HCEC 1CT (cell line): ENCODE measurements at regions not wholly inside any gene's neighbourhood (a gene's known extent, or its start where the extent isn't known, plus 50 kb on each side); places are given as distances from the start of the nearest gene placed in this dataset.
"Not testable (repeated sequence)": the region's sequence is repeated elsewhere in the genome, so short reads cannot be mapped to it uniquely, and the experiment has no call there.

Experiments used
- DNase-seq: peaks from one replicate; pipeline ENCODE4 v3.0.0-alpha.2; 2017

DNA sequence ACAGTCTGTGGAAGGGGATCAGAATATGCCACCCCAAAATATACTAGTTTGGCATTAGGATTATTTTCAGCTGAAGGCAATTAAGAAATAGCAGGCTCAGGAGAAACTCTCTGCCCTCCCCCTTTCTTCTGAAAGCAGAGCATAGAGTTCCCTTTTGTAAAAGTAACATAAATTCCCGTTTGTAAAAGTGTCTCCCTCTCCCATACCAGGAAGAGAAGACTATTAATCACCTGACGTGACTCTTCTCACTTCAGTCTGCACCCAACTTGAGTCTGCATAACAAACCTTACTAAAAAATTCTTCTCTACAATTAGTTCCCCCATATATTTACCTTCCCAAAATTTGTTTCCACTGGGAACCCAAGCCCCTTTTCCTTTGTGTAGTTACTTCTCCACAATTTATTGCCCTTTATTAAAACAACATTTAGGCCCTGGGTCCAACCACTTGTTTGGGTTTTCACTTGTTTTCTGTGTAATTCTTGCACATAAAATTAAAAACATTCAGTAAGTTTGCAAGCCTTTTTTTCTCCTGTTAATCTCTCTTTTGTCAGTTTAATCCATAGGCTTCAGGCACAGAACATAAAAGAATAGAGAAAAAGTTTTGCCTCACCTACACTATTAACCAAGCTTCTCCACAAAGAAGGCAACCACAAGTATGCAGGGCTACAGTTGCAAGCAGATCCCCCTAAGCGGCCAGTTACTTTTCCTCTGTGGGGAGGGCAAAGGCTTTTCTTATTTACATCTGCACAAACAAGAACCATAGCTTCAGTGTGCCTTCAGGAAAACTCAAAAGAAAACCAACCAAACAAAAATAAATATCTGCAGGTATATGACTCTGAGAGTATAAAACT, 73.8 kb upstream of the EPCAM start:
- no peak for DNase-seq

DNA sequence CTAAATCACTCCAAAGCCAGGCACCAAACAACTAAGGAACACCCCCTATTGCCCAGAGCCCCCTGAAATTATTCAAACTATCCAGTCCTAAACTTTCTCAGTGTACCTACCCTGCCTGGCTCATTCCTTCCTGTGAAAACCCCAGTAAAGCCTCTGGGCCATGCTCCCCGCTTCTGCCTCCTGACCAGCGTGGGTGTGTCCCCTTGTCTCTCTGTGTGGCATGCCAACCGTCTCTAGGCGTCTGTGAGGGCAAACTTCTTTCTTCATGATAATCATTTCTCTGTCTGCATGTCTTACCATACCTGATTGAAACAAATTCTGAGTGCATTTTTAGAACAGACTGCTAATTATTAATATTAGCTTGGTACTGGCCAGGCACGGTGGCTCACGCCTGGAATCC, 75.1 kb upstream of the EPCAM start:
- no peak for DNase-seq

DNA sequence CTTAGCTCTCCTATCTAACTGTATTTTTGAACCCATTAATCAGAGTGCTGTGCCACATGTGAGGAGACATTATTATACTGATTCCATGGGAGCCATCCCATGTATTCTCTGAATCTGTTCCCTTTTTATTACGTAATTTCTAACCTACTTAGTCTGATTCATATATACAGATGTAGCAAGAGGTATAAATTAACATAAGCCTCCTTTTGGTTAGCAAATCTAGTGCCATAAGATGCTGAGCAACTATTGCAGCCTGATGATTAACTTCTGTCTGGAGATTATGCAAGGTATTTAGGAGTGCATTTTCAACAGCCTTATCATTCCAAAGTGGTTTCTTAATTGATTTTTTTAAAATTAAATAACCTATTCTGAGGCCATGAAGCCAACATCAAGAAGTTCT, 80.2 kb upstream of the EPCAM start:
- DNase-seq, result peak; percentile 96

DNA sequence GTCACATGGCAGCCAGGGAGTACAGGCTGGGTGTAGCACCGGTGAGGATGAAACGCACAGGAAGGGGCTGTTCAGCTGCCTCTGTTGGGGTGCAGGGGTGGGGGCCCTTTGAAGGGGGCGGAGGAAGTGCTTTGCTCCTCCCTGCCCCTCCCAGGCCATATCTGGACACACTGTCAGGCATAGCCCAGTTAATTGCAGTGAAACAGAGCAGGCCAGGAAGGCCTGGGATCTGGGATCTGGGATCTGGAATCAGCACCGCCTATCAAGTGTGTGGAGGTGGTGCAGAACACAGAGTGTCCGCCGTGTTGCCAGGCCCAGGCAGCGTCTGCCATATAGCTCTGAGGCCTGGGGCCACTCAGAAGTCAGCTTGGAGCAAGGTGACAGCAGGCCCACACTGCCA, 85.5 kb upstream of the EPCAM start:
- no peak for DNase-seq

DNA sequence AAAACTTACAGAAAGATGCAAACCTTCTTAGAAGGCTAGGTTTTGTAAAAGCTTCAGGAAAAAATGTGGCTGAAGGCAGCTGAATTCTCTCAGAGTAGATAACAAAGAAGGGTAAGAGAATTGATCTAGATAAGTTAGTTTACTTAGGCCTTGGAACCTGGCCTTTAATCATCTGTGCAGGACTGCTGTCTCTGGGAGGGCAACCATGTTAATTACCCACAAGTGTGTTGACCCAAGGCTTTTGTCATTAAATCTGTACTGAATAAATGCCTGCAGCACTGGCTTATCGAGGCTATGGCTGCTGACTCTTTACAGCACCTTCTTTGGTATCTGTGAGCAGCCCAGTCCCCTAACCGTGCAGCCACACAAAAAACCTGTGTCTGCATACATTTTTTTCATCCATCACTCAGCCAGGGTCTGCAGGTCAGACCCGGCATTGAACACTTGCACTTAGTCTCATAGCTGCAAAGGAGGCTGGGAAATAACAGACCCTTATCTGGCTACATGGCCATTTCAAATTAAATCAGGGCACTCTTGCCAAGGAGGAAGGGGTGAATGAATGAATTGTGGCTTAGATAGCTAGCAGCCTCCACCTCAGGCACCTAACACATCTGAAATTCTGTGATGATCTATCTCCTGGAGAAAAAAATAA, 86.4 kb upstream of the EPCAM start:
- DNase-seq, result no peak

DNA sequence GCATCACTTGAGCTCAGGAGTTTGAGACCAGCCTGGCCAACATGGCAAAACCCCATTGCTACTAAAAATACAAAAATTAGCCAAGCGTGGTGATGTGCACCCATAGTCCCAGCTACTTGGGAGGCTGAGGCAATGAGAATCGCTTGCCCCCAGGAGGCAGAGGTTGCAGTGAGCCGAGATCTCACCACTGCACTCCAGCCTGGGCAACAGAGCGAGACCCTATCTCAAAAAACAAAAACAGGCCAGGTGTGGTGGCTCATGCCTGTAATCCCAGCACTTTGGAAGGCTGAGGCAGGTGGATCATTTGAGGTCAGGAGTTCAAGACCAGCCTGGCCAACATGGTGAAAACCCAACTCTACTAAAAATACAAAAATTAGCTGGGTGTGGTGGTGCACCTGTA, 89.6 kb upstream of the EPCAM start:
- DNase-seq, result not testable (repeated sequence)

DNA sequence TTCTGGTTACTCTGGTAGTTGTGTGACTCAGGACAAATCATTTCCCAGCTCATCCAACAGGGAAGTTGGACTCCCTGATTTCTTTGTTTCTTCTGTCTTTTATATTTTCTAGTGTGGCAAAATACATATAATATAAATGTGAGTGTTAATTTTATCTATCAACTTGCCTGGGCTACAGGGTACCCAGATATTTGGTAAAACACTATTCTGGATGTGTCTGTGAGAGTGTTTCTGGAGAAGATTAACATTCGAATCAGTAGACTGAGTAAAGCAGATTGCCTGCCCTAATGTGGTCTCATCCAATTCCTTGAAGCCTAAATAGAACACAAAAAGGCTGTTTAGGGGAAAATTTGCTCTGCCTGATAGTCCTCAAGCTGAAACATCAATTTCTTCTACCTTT, 91.1 kb upstream of the EPCAM start:
- no peak for DNase-seq

DNA sequence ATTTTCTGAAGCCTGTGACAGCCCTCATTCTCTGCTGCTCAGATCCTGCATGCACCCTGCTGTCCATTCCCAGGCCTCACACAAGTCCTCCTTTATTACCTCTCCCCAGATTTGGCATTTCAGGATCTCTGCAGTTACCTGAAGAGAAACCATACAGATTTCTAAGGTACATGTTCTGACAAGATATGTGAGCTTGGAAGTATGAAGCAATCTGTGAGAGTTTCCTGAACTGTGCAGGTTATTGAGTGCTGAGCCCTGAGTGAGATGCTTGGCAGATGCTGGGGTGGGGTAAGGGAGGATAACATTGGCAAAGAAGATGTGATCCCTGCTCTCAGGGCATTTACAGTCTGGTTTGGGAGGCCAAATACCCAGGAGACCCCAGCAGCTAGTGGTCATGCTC, 91.9 kb upstream of the EPCAM start:
- DNase-seq, result no peak

DNA sequence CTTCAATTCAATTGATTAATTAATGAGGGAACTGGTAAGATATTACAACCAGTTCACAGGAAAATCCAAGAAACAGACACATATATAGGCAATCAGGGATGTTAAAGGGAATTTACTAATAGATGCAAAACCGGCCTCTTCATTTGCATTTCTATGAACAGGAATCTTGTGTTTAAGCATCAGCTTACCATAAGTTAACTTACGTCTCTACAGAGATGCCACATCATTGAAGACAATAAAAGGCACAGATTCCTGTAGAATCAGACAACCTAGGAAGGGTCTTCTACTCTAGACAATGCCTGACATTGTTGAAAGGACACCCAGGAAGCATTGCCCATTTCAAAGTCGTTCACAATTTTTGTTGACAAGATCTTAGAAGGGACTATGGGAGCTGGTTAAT, 93.0 kb upstream of the EPCAM start:
- no peak for DNase-seq

DNA sequence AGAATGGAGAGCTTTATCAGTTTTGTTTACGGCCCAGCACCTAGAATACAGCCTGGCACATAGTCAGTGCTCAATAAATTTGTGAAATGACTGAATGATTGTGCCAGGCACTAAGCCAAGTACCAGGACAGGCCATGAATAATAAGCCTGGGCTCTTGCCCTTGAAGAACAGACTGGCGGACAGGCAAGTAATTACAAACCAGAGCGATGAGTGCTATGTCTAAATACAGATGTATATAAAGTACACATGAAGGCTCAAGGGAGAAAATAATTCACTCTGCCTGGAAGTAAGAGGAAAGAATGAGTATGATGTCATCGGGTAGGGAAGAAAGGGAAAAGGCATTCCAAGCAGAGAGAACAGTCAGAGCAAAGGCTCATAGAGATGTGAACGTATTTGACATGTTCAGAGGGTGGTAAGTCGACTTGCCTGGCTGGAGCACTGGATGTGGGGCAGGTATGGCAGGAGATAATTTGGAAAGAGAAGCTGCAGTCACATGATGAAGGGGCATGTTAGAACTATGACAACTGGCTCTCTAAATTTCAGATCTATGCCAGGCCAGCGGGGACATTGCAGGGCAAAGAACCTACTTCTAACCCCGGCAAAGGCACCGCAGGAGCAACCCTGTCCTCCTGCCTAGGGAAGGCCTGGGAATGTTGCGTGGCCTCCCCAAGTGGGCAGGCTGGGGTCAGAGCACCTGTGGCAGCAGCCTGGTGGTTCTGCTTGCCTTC, 94.9 kb upstream of the EPCAM start:
- DNase-seq, result peak; percentile 78

DNA sequence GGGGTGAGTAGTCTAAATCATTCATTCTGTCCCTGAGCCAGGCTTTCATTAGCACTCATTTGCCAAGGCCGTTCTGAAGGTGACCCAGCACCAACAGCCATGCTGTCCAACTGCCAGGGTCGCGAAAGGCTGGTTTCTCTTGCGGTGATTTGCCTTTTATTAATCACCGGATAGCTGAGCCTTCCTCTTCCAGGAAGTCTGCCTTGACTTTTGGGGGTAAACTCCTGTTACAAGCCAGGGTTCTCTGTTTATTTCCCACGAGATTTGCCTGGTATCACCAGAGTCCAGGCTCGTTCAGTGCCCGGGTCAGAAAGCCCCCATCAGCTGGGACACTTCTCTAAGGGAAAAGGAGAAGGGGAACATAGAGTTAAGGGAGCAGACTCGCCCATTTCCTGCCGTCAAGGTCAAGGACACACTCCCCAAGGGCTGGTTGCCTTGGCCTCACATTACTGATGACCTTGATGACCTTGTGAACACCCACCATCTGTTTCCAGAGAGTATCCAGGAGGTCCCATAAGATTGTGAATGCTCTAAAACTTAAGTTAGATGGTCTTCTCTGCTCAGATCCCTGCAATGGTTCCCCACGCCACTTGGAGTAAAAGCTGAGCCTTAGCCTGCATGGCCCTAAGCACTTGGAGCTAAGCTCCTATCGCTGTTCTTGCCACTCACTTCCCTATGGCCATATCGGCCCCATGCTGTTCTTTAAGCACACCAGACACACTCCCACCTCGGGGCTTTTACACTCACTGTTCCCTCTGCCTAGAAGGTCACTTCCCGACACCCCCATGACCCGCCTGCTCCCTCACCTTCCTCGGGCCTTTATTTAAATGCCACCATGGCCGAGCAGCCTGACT, 96.0 kb upstream of the EPCAM start:
- no peak for DNase-seq

DNA sequence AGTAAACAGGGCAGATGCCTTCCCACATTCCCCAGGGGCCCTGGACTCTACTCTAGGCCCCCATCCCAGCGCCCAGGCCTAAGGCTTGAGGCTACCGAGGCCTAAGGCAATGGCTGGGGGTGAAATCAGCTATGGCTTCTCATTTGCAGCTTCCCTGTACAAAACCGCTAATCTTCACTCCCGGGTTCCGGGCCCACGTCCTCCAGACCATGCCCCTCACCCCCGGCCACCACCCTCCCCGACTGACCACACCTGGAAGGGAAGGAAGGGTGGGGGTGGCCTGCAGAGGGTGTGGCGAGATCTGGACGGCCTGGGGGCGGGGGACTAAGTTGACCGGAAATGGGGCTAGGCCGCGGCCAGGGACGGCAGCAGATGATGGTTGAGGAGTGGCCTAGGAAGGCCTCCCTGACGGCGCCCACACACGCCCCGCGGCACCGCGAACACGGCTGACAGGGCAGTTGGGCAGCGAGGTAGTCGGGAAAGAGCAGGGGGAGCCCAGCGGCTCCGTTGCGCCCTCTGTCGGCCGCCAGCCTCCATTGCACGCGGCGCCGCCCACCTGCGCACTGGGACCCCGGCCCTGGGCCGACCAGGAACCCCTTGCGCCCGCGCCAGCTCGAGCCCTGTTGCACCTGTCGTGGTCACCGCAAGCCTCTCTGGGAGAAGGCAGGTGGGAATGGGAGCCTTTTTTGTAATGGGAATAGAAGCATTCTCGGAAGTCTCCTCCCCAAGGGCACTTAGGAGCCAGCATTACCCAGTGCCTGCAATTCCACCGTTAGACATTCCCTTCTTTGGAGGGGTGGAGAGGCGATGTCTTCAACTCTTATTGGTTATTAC, 95.9 kb upstream of the CALM2 start:
- DNase-seq, result peak; percentile 53

DNA sequence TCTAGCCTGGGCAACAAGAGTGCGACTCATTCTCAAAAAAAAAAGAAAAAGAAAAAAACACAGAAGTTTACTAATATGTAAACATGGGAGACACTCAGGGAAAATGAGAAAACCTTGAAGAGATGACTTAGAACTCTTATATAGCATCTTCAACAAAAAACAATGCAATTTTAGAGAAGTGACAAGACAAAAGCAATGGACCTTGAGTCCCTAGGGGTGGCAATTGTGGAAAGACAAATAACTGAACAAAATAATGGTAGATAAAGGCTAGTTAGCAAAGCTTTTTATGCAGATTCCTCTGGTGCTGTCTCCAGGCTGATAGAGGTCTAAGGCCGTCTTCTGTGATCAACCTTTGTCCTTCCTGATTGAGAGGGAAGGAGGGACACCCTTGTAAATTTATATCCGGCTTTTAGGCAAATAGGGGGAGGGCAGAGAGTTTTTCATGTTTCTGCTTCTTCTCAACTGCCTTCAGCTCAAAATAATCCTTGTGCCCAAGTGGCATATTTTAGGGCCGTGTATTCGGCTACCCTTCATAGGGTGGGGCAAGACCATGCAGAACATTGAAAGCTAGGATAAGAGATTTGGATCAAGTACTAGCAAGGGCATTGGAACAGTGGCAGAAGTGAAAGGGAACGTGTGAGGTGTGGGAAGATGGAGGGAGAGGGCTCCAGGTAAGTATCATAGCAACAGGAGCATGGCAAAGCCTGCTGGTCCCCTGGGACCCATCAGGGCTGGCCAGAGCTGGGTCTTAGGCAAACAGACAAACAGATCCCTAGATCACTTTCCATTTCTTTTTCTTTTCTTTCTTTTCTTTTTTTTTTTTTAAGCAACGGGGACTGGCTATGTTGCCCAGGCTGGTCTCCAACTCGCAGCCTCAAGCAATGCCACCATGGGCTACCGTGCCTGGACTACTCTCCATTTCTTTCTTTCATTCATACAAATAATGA, 95.0 kb upstream of the CALM2 start:
- DNase-seq, result no peak

DNA sequence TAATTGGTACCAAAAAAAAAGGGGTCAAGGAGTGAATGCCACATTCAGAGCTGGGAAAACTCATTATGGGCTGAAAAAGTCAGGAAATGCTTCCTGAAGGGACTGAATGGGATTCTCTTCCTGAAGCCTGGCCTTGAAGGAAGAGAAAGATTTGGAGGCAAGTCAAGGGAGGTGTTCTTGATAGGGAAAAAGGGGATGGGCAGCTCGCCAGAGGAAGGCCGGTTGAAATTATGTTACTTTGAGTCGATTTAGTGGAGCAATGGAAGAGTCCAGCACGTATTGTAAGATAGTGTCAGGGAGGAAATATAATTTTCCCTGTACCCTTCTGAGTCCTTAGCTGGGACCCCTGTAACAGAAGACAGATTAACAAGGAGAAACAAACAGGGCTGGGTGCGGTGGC, 94.1 kb upstream of the CALM2 start:
- DNase-seq, result no peak

DNA sequence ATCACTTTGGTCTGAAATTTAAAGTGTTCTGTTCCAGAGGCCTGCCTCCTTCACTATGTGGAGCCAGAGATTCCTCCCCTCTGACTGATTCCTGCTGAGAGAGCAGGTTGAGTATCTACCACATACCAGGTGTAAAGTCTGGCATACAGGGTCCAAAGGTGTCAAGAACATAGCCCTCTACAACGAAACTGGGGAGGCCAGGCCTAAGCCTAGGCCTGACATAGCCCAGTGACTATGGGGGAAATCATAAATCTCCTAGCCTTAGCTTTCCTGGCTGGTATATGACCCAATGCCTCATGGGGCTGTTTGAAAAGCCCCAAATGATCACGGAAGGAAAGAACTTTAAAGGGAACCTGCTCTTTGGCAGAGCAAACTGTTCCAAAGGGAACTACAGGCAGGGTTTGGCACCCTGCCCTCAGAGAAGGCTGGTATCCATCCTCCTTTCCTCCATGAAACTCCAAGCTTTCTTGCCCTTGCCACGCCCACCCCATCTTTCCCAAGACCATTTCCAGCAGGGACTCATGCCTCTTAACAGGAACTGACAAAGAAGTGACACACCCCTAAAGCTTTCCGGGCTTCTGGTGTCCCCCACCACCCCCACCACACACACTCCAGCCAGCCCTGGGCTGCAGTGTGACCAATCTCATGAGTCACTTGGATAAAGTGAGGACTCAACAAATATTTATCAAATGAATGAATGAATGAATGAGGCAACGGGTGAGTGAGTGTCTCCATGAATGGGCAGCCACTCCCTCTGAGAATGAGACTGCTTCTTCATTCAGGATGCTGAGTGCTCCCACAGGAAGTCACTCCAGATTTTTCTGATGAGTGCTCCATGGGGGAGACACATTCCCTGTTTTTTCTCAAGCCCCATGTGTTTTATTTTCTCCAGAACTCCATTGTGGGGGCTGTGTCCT, 93.3 kb upstream of the CALM2 start:
- DNase-seq, result peak; percentile 99

DNA sequence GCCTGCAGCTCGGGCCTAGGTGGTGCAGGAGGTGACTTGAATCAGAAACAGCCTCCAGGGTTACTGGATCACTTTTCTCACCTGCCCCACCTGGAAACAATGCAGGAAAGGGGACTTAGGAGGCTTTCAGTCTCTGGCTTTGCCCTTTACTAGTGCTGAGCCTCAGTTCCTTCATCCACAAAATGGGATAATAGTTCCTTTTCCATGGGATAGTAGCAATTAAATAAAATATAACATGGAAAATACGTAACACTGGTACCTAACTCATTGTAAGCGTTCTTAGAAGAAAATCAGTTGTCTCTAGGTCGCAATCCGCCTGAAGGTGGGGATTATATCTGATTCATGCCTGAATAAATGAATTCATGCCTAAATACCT, 91.4 kb upstream of the CALM2 start:
- no peak for DNase-seq

DNA sequence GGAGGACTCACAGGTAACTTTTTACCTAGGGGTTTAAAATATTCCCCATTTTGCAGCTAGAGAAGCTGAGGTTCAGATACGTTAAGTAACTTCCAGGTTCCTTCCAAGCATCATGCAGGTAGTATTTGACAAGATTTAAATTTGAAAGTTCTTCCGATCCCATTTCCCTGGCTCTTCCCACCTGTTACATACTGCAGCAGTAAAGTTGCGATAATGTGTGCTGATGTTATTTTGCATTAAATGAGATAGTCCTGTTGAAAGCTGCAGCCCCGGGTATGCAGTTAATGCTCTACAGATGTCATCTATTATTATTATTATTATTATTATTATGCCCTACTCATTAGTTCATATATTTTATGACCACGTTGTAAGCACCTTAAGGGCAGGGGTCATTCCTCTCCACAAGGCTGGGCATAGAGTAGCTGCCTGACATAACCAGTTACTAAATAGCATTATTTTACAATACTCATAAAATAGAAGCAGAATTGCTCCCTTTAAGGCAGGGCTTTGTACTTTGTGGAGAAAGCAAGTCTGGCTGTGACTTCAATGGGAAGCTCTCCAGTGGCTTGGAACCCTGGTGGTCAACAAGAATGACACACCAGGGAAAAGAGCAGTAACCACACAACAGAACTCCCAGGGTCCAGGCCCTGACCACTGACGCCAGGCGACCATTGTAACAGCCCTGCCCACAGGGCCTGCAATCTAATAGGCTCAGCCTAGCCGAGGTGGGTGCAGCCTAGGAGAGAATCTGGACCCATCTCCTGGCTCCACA, 90.8 kb upstream of the CALM2 start:
- no peak for DNase-seq

DNA sequence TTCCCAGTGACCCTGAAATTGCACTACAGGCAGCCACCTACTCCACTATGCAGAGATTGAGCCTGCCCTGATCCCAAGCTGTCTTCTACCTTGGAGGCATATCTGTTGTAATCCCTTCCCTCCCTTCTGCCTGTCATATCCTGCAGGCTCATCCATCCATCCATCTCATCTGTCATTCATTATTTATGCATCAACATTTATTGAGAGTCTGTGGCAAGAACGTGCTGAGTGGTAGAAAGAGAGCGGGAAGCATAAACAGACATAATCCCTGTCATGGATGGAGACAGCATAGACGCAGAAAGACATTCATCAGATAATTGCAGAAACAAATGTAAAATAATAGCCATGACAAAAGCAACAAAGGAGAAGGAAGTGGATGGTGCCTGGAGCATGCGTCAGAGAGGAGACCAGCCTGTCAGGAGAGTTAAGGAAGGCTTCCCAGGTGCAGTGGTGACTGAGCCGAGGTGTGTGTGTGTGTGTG, 89.5 kb upstream of the CALM2 start:
- DNase-seq, result no peak

DNA sequence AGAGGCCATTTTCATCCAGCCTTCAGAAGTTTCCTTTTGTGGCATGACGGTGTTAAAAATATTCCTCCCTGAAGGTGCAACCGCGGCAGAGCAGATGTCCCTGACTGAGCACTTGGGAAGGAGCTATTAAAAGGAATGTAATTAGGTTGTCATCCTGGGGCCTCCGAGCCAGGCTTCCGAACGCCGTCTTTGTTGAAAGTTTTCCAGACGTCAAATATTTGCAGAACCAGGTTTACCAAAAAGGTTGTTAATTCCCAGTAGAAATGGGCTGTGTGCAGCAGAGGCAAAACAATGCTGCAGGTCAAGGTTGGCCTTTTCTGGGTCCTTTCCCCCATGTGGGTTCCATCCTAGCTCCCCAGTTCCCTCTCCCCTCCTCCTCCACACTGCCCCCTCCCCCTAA, 88.8 kb upstream of the CALM2 start:
- no peak for DNase-seq
